IPS DF 6.9 (cell line): ENCODE measurements at regions not wholly inside any gene's neighbourhood (a gene's known extent, or its start where the extent isn't known, plus 50 kb on each side); places are given as distances from the start of the nearest gene placed in this dataset.
"Not testable (repeated sequence)": the region's sequence is repeated elsewhere in the genome, so short reads cannot be mapped to it uniquely, and the experiment has no call there.

Experiments
- DNase-seq: peaks from one replicate; pipeline ENCODE4 v3.0.0-alpha.2; 2013; ENCODE audit warnings: low read depth, low spot score
- H3K27ac ChIP-seq: one replicate; pipeline ENCODE4 v1.5.1; 2013; ENCODE audit warnings: low read length, control low read depth
- H3K27me3 ChIP-seq: 2 replicates; pipeline ENCODE4 v1.6.1; 2013; ENCODE audit warnings: mild to moderate bottlenecking, low read length; ENCODE audit not compliant: control insufficient read depth, insufficient read depth
- H3K36me3 ChIP-seq: 2 replicates; pipeline ENCODE4 v1.6.1; 2013; ENCODE audit warnings: low read length; ENCODE audit not compliant: control insufficient read depth, insufficient read depth
- H3K4me1 ChIP-seq: 2 replicates; pipeline ENCODE4 v1.6.1; 2013; ENCODE audit warnings: low read length; ENCODE audit not compliant: control insufficient read depth, insufficient read depth
- H3K4me3 ChIP-seq: 2 replicates; pipeline ENCODE4 v1.5.1; 2013; ENCODE audit warnings: mild to moderate bottlenecking, low read length
- H3K9me3 ChIP-seq: 2 replicates; pipeline ENCODE4 v1.6.1; 2013; ENCODE audit warnings: low read length, inconsistent platforms; ENCODE audit not compliant: control insufficient read depth, insufficient read depth
- WGBS: extraction: QIAGEN DNeasy Blood & Tissue Kit; methylation state at CpG from one replicate; pipeline ENCODE4 v1.1.7; 2013; ENCODE audit warnings: mixed read lengths, missing lambda C conversion rate; ENCODE audit not compliant: insufficient read length, insufficient coverage; 5-methylcytosine and 5-hydroxymethylcytosine counted together

DNA sequence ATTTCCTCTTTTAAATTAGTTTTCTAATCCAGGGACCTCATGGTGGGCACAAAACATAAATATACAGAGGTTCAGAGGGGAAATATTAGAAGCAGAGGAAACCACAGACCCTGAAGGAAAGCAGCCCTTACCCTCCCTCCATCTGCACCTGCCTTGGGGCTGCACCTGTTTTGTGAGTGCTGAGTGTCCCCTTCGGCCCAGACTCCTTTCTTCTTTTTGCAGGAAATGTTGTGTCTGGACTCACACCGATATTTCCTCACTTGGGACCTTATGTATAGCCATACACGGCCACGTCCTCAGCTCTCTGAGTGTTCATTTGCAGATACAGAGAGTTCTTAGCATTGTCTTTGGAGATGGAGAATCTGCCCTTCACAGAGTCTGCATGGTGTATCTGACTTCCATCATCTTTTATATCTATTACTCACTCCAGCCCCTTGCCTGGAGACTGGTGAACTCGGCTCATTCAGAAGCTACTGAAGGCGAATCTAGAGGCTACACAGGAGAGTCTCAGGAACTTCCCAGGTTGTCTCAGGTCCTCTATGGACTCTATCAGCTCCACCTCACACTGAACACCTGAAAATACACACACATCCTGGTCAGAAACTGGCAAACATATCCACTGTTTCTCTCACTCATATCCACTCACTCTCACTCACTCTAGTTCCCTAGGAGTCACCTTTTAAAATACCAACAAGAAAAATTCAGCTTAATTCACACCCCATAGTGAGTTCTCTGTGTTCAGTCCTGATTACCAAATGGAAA is 829.7 kb downstream of the TMEM121 start:
- not testable (repeated sequence) for DNase-seq, H3K27me3 ChIP-seq, H3K36me3 ChIP-seq, H3K9me3 ChIP-seq, H3K4me1 ChIP-seq, H3K4me3 ChIP-seq, H3K27ac ChIP-seq
- WGBS, result no CpG with 5 or more reads among the region's 6 CpGs

DNA sequence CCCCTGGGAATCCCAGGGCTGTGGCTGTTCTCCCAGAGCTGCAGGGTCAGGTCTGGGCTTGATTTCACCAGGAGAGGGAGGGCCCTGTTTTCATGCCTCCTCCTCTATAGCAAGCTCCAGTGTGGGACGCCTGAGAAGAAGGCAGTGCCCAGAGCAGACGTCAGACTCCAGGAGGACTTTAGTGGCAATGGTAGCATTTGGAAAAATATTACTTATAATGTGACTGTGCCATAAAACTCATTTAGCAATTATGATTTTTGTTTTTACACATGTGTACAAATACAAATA is 830.2 kb downstream of the TMEM121 start:
- H3K4me3 ChIP-seq, H3K27me3 ChIP-seq, H3K4me1 ChIP-seq, H3K9me3 ChIP-seq, H3K27ac ChIP-seq, H3K36me3 ChIP-seq, DNase-seq: not testable (repeated sequence)
- WGBS, result no CpG with 5 or more reads among the region's 2 CpGs

DNA sequence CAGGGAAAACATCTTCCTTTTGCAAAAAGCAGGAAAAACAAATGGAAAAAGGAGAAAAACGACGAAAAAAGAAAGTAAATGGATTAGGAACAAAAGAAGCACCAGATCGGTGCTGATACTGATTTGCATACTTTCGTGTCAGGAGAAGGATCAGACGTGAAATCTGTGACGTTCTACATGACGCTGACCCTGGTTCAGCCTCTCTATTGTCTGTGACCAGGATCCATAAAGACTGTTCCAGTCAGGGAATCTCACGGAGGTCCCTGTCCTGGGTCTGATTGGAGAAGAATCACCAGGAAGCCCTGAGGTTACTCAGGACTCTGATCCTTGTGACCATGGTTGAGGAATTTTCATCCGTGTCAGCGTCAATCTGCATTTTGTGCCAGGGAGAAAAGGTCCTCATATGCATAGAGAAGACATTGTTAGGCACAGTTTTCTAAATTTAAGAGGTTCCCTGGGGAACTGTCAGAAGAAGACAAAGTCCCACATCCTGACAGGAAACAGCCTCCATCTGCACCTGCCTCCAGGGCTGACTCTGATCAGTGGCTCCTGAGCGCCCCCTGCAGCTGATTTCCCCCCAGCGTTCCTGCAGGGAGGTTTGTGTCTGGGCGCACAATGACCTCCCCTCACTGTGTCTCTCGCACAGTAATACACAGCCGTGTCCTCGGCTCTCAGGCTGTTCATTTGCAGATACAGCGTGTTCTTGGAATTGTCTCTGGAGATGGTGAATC is 832.9 kb downstream of the TMEM121 start:
- DNase-seq, H3K9me3 ChIP-seq, H3K27ac ChIP-seq, H3K36me3 ChIP-seq, H3K4me1 ChIP-seq, H3K27me3 ChIP-seq, H3K4me3 ChIP-seq: not testable (repeated sequence)
- WGBS, result no CpG with 5 or more reads among the region's 17 CpGs

DNA sequence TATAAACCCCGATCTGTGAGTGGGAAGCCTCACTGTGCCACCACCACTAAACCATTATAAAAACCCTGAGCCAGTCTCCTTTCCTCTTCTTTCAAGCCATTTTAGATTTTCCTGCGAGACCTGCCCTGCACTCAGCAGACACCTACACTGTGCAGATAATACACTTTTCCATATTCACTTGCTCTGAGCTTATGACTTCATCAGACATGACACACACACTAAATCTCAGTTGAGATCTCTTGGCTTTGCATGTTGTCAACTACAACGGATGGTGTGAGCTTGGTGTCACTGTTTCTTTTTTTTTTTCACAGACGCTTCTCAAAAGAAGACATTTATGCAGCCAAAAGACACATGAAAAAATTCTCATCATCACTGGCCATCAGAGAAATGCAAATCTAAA is 839.0 kb downstream of the TMEM121 start:
- DNase-seq, H3K36me3 ChIP-seq, H3K27me3 ChIP-seq, H3K27ac ChIP-seq, H3K9me3 ChIP-seq, H3K4me3 ChIP-seq, H3K4me1 ChIP-seq: not testable (repeated sequence)
- no CpG with 5 or more reads among the region's 4 CpGs for WGBS

DNA sequence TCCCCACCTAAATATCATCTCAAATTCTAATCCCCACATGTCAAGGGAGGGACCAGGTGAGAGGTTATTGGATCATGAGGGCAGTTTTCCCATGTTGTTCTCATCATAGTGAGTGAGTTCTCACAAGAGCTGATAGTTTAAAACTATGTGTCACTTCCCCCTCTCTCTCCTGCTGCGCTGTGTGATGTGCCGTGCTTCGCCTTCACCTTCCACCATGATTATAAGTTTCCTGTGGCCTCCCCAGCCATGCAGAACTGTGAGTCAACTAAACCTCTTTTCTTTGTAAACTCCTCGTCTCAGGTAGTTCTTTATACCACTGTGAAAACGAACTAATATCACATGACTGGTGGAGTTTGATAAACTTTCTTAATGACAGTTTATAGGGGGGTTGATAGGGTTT is 839.5 kb downstream of the TMEM121 start:
- WGBS, result no CpG with 5 or more reads among the region's 5 CpGs
- DNase-seq, H3K27ac ChIP-seq: not testable (repeated sequence)

DNA sequence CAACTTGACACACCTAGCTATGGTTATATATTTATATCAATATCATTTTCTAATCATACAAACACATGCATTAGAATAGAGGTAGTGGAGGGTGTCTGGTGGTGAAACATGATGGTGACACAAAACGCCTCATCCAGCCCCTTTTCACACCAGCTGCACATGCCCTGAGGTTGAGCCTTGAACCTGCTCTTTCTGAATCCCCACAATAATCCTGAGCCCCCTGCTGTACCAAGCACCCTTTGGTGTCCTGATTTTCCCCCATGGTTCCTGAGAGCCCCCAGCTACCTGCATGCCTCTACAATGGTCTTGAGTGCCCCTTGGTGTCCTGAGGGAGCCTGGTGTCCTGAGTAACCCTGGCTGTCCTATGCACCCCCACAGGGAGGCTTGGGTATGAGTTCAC is 840.6 kb downstream of the TMEM121 start:
- WGBS, result no CpG with 5 or more reads among the region's 1 CpG
- not testable (repeated sequence) for H3K27me3 ChIP-seq, H3K27ac ChIP-seq

More for the DNA sequence above, 839.5 kb downstream of the TMEM121 start:
- not testable (repeated sequence) for H3K27me3 ChIP-seq, H3K36me3 ChIP-seq, H3K4me3 ChIP-seq, H3K9me3 ChIP-seq, H3K4me1 ChIP-seq

DNA sequence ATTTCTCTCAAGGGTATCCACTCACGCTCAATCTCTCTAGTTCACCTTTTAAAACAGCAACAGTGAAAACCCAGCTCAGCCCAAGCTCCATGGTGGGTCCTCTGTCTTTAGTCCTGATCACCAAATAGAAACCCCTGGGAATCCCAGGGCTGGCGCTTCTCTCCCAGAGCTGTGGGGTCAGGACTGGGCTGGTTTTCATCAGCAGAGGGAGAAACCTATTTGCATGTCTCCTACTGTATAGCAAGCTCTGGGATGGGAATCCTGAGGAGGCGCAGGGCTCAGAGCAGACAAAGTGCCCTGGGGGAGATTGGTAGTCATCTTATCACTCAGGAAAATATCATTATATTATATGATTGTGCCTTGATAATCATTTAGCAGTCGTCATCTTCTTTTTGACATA is 843.1 kb downstream of the TMEM121 start:
- H3K4me1 ChIP-seq, H3K27me3 ChIP-seq, H3K9me3 ChIP-seq, H3K4me3 ChIP-seq, H3K27ac ChIP-seq, H3K36me3 ChIP-seq, DNase-seq: not testable (repeated sequence)
- no CpG with 5 or more reads among the region's 4 CpGs for WGBS

More for the DNA sequence above, 840.6 kb downstream of the TMEM121 start:
- not testable (repeated sequence) for H3K4me1 ChIP-seq, H3K4me3 ChIP-seq, H3K36me3 ChIP-seq, H3K9me3 ChIP-seq, DNase-seq

DNA sequence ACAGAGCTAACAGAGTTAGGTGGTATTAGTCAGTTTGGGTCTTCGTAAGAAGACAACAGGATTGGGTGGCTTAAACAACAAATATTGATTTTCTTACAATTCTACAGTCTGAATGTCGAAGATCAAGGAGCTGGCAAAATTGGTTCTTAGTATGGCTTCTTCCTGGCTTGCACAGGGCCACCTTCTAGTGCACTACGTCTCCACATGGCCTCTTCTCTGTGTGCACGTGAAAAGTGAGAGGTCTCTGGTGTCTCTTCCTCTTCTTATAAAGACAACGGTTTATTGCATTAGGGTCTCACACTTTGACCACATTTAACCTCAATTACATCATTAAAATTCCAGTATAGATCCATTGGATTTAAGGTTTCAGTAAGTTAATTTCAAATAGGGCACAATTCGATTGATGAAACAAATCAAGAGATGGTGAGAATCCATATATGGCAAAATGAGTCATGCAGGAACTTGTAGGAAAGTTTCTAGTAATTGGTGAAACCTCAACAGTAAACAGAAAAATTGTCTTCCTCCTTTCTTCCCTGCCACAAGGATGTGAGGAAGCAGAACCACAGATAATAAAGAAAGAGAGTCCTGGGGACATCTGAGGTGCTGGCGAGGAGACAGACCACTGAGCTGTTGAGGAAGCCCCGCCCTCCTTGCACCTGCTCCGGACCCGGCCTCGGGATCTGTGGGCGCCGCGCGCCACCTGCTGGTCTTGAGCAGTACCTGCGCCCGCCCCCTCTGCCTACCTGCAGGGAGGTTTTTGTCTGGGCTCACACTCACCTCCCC is 846.7 kb downstream of the TMEM121 start:
- no peak overlapping the region for H3K27ac ChIP-seq
- H3K4me1 ChIP-seq, result no peaks in the 10 kb centered on the region
- WGBS, result no CpG with 5 or more reads among the region's 17 CpGs
- peaks cover 5% of the 10 kb centered on the region for H3K9me3 ChIP-seq
- H3K36me3 ChIP-seq, result no peaks in the 10 kb centered on the region
- H3K4me3 ChIP-seq, result no peak overlapping the region
- no peak for DNase-seq
- no peaks in the 10 kb centered on the region for H3K27me3 ChIP-seq

DNA sequence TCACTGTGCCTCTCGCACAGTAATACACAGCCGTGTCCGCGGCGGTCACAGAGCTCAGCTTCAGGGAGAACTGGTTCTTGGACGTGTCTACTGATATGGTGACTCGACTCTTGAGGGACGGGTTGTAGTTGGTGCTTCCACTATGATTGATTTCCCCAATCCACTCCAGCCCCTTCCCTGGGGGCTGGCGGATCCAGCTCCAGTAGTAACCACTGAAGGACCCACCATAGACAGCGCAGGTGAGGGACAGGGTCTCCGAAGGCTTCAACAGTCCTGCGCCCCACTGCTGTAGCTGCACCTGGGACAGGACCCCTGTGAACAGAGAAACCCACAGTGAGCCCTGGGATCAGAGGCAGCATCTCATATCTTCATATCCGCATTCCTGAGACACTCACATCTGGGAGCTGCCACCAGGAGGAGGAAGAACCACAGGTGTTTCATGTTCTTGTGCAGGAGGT is 847.3 kb downstream of the TMEM121 start:
- not testable (repeated sequence) for H3K36me3 ChIP-seq, H3K9me3 ChIP-seq, H3K27me3 ChIP-seq, DNase-seq, H3K4me3 ChIP-seq, H3K27ac ChIP-seq, H3K4me1 ChIP-seq
- no CpG with 5 or more reads among the region's 13 CpGs for WGBS

DNA sequence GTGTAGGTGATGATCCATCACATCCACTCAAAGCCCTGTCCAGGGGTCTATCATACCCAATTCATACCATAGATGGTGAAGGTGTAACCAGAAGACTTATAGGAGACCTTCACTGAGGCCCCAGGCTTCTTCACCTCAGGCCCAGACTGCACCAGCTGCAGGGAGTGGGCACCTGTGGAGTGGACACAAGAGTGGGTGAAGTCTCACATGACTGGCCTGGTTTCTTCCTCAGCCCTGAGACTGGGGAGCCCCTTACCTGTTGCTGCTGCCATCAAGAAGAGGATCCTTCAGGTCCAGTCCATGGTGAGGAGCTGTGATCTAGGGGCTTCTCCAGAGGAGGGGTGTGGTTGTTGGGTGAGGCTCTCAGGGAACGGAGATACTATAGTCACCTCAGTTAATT is 851.0 kb downstream of the TMEM121 start:
- no CpG with 5 or more reads among the region's 1 CpG for WGBS
- H3K9me3 ChIP-seq, result peaks cover 9% of the 10 kb centered on the region
- DNase-seq, result no peak
- H3K36me3 ChIP-seq, result no peaks in the 10 kb centered on the region
- no peak overlapping the region for H3K4me3 ChIP-seq
- H3K27me3 ChIP-seq, result no peaks in the 10 kb centered on the region
- no peaks in the 10 kb centered on the region for H3K4me1 ChIP-seq
- H3K27ac ChIP-seq, result no peak overlapping the region
